Fibroblast of skin of abdomen (primary cell): ENCODE measurements at regions not wholly inside any gene's neighbourhood (a gene's known extent, or its start where the extent isn't known, plus 50 kb on each side); places are given as distances from the start of the nearest gene placed in this dataset.
A peak's percentile ranks its signal among the peaks of the same experiment; 100 is the strongest.
"Not testable (repeated sequence)": the region's sequence is repeated elsewhere in the genome, so short reads cannot be mapped to it uniquely, and the experiment has no call there.

Experiments
- DNase-seq: peaks from one replicate; pipeline ENCODE4 v3.0.0-alpha.2; 2013

DNA sequence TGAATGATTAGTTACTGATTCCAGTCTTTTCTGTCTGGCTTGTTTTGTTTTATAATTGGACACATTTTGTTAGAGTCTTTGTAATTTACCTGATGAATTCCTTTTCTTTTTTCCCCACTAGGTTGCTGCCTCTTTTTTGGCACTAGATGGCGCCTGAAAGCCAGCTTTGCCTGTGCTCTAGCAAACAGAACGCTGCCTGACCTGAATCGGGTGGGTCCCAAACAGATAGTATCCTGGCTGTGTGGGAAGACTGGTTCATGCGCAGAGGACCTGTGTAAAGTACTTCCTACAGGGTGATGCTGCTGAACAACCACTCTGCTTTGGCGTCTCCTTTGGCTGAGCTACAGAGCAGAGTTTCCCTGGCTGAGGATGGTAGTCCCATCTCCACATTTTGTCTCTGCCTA is 288.2 kb downstream of the IKZF2 start:
- peak; percentile 3 for DNase-seq

- DNase-seq, result no peak
These were observed 292.9 kb downstream of the IKZF2 start for GRCh38 chr2:212858496-212858895.

- no peak for DNase-seq
These were observed 296.6 kb downstream of the IKZF2 start for GRCh38 chr2:212854771-212855170.

GRCh38 chr2:212854116-212854515 is 297.3 kb downstream of the IKZF2 start:
- DNase-seq, result peak; percentile 4

- peak; percentile 62 for DNase-seq
These were observed 305.5 kb downstream of the IKZF2 start for GRCh38 chr2:212845941-212846340.

GRCh38 chr2:212843409-212844199 is 305.0 kb upstream of the ERBB4 start:
- DNase-seq, result peak; percentile 76

GRCh38 chr2:212842544-212843185 is 304.1 kb upstream of the ERBB4 start:
- DNase-seq, result peak; percentile 68

DNA sequence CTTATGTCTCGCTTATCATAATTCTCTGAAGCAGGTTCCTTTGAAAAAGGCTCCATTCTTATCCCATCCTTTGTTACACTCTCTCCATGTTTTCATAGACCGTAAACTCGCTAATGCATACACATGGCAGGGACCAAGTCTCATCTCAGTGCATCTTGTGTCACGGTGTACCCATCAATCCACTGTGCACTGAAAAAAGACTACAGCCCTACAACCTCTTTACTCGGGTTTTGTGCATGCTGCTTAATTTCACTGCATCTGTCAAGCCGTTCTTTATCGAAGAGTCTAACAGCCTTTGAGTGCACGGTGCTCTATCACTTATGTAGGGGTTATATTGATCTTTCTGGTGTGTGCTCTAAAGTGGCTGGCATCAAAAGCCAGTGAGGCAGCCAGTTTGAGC is 302.9 kb upstream of the ERBB4 start:
- DNase-seq, result no peak

GRCh38 chr2:212832211-212833195 is 293.9 kb upstream of the ERBB4 start:
- no peak for DNase-seq

- no peak for DNase-seq
These were observed 293.1 kb upstream of the ERBB4 start for GRCh38 chr2:212831671-212832199.

DNA sequence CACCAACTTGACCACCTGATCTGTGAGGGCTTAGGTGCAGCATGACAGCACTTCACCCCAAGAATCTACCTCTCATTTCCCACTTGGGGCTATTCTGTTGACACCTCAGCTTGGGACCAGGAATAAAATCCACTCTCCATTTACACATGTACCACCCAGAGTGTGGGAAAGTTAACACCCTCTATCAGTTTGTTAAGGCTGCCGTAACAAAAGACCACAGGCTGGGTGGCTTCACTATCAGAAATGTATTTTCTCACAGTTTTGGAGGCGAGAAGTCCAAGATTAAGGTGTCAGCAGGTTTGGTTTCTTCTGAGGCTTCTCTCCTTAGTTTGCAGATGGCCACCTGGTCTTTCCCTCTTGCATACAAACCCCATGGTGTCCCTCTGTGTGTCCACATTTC is 277.7 kb upstream of the ERBB4 start:
- no peak for DNase-seq

DNA sequence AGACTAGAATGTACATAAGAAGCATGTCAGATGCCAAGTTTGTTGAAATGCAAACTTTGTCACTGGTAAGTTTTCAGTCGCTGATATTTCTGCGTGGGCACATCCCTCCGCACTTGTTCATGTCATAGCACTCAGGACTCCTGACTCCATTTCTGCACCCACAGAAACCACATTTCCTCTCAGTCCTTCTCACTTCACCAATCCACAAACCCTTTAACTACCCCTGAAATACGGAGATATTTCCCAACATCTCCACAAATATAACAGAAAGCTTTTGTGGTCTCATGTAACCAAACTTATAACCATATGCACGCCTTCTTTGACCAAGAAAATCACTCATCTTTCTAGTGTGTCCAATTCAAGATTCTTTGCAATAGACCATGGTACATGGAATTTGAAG is 276.9 kb upstream of the ERBB4 start:
- no peak for DNase-seq

DNA sequence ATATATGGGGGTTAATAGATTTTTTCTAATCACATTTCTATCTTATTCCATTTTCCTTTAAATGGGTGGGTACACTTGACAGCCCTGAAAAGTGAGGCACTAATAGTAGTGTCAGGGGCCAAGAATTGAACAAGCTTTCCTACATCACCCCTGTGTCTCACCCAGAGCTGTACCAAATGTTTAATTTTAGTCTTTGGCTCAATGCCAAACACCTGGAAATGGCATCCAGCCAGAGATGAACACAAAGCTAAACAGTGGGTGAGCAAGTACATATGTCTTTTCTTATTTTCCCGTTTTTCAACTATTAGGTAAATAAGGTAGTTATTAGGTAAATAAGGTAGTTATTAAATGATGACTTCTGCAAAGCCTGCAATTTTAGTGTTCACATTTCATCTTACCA is 276.3 kb upstream of the ERBB4 start:
- DNase-seq, result no peak

GRCh38 chr2:212811921-212812320 is 273.3 kb upstream of the ERBB4 start:
- DNase-seq, result no peak

DNA sequence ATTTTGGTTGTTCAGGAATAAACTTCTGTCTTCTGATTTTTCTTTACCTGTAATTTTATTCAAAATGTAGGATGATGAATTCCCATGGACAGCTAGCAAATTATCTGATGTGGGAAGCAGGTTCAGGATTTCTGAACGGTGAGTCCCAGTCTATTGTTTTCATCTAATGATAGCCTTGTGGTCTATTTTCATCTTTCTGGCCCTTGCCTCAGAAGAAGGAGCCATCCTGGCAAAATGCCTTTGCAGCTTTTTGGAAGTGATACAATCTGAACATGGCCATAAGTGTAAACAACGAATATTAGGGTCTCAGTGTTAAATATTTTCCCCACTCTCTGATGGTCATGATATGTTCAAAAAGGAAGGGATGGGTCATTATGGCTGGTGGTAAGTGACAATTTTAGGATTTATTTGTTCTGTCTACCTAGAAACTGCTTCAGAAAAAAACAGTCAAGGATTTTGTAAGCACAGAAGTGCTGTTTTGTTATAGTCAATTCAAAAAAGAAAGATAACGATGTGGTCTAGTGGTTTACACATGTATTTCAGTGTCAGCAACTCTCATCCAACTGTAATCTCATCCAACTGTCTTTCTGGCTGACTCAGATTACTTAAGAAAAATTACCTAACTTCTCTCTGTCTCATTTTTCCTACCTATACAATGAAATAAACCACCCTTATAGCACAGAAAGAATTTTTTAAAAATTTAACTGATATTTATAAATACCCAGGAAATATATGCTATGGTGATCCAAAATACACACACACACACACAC is 272.6 kb upstream of the ERBB4 start:
- no peak for DNase-seq

GRCh38 chr2:212797484-212798205 is 259.0 kb upstream of the ERBB4 start:
- peak; percentile 1 for DNase-seq

GRCh38 chr2:212794471-212794870 is 255.9 kb upstream of the ERBB4 start:
- DNase-seq, result no peak

- no peak for DNase-seq
These were observed 253.0 kb upstream of the ERBB4 start for GRCh38 chr2:212791569-212791968.

DNA sequence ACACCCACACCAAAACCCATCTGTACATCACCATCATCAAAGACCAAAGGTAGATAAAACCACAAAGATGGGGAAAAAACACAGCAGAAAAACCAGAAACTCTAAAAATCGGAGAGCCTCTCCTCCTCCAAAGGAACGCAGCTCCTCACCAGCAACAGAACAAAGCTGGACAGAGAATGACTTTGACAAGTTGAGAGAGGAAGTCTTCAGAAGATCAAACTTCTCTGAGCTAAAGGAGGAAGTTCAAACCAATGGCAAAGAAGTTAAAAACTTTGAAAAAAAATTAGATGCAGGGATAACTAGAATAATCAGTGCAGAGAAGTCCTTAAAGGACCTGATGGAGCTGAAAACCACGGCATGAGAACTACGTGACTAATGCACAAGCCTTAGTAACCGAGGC is 247.5 kb upstream of the ERBB4 start:
- not testable (repeated sequence) for DNase-seq

DNA sequence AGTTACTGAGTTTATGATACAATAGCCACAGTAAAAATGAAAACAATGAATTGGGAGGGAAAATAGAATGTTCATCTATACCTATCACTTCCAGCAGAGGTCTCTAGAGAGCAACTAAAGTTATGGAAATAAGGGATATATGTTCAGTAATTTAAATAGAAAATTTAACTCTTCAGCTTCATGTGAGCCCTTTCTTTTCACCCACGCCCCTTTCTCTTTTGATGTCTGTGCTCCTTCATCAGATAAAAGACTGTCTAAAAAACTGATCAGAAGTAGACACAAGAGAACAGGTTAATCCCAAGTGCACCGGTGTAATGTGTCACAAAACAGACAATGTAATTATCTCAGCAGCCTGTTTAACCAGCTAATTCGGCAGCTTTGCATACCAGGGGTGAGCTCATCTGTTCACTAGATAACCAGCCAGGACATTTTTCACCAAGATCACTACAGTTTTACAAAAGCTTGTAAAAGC is 238.5 kb upstream of the ERBB4 start:
- DNase-seq, result peak; percentile 28

DNA sequence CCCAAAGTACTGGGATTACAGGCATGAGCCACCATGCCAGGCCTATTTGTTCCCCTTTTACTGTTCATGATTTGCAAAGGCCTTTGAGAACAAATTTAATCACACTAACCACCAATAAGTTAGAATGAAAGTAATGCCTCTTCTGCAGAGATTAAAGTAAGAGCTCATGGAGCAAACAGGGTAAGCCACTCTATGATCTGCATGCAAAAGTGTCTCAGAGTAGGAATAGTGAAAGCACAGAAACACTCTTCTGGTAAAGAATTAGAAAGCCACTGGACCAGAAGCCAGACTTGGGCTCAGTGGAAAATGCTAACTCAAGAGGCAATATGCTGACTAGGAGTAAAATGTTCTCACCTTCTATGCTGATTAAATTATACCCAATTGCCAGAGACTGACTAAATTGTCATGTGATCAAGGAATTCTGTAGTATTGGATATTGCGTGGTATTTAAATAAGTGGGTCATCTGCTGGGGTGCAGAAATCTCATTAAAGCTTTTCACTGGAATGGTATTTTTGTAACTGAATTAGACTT is 235.3 kb upstream of the ERBB4 start:
- no peak for DNase-seq
